Stimulated activated naive CD4-positive, alpha-beta T cell treated with Interleukin-2 at 50 U/mL for 16 hours (primary cell): ENCODE measurements at regions not wholly inside any gene's neighbourhood (a gene's known extent, or its start where the extent isn't known, plus 50 kb on each side); places are given as distances from the start of the nearest gene placed in this dataset.
"Not testable (repeated sequence)": the region's sequence is repeated elsewhere in the genome, so short reads cannot be mapped to it uniquely, and the experiment has no call there.

Experiments used
- DNase-seq: peaks from one replicate; lab custom pipeline; 2025; lab: John Stamatoyannopoulos, UW

DNA sequence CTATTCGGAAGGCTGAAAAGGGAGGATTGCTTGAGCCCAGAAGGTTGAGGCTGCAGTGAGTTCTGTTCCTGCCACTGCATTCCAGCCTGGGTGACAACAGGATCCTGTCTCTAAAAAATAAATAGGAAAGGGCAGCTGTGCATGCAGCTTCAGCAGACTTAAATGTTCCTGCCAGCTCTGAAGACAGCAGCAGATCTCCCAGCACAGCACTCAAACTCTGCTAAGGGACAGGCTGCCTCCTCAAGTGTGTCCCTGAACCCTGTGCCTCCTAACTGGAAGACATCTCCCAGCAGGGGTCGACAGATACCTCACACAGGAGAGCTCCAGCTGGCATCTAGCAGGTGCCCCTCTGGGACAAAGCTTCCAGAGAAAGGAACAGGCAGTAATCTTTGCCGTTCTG is 117.9 kb downstream of the CXCL12 start:
- DNase-seq = no peak

GRCh38 chr10:44264244-44264643 is 120.7 kb downstream of the CXCL12 start:
- no peak for DNase-seq

DNA sequence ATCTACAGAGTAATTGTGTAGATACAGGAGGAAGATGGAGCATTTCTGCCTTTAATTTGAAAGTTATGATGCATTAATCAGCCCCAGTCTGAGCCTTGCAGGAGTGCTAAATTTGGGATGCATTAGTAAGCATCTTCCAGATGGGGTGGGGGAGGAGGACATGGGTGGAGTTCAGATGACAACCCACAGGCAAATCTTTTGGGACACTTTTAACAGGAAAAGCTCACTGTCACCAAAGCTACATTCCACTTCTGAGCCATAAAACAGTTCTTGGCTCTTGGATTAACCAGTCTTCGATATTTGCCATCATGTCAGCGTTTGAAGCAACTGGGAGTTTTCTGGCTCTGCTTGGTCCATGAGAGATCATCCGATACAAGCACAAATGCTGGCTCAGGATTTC is 121.1 kb downstream of the CXCL12 start:
- DNase-seq = no peak

DNA sequence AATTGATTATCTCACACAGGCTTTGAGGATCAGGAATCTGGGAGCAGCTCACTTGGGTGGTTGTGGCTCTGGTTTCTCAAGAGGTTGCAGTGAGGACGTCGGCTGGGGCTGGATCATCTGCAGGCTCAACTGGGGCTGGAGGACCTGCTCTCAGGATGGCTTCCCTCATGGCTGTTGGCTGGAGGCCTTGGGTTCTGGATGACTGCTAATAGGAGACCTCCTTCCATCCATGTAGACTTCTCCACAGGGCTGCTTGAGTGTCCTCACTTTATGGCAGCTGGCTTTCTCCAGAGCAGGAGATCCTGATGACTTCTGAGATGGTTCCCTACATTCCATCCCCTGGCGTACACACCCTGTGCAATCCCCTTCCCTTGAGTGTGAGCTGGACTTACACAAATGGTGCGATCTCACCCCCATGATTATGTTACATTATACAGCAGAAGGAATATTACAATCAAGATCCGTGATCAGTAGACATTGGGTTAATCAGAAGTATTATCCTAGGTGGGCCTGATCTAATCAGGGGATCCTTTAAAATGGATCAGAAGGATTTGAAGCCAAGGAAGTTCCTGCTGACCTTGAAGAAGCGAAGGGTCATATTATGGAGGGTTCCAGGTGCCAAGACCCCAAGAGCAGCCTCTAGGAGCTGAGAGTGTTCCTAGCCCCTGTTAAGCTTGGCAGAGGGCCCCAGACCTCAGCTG is 122.2 kb downstream of the CXCL12 start:
- no peak for DNase-seq

DNA sequence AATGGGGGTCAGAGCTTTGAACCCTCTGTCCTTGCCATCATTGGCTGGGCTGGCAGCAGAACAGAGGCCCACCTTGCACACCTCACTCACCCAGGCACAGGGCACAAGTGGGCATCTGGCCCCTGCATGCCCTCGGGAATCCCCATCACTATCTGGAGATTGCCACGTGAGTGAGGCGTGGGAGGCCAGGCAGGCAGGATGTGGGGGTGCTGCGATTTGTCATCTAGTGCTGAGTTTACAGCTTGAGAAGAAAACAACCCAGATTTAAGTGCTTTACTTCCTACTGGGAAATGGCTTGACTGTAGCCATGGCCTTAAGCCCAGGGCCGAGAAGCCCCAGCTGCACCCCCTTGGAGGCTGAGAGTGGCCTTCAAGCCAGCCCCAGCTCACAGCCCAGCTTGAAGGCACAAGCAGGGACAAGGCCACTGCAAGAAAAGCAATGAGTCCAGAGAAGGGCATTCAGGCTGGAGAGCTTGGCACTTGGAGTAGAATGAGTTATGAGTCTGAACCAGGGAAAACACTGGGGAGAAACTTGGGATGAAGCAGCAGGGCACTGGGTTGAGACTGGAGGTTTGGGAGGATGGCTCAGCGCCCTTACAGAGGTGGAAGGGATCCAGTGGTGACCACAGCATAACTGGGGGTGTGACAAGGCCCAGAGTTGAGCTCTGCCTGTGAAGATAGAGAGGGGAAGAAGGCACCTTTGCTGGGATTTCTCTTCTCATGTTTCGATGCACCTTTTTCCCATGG is 123.0 kb downstream of the CXCL12 start:
- no peak for DNase-seq

- DNase-seq = no peak
These were observed 123.6 kb downstream of the CXCL12 start for GRCh38 chr10:44261296-44261695.

DNA sequence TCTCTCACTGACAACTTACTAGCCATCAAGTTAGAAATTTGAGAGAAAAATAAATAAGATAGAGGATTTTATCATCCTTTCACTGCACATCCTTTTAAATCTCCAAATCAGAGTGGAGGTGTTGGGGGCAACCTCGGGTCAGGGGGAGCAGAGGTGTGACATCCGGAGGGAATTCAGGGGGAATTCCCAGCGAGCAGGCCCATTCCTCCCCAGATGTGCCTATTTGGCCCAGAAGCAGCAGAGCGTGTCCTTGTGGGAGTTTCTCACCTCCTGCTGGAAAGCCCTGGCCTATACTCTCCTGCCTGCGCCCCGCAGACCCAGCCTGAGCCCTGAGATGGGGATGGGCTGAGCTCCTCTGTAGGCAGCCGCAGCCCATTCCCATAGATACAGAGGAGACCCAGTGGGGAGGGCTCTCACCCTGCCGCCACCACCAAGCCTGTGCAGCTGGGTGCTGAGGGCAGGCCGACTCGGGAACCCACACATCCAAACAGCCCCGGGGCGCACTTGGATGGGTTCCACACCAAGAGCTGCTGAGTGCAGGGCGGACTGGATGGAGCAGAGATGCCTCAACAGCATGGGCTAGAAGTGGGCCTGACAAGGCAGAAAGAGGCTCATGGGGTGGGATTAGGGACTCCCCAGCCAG is 124.5 kb downstream of the CXCL12 start:
- no peak for DNase-seq

DNA sequence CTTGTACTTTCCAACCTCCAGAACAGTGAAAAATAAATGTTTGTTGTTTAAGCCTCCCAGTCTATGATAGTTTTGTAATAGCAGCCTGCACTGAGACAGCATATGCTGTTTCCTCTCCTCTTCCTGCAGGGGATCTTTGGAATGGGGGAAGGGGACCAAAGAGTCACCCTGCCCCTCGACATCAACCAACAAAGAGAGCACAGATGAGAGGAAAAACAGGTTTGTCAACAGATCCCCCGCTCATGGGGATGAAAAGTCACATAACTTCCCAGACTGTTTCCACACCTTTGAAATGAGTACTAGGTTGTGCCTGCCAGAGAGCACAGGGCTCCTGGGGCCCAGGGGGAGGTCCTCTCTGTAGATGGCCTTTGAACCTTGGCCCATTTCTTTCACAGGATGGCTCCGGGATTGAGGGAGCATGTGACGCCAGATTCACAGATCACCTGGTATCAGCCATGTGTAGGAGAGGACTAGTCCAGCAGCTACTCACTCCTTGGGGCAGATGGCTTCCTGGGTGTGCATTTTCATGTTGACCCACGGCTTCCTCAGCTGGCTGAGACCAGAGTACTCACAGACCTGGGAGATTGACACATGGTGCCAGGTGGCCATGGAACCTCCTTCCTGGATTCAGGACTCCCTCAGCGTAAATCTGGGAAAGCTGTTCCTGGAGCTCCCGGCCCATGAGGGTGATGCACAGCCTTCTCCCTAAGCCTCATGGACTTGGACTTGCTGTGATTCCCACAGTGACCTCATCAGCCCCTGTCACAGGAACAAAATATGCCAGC is 125.6 kb downstream of the CXCL12 start:
- DNase-seq = no peak

DNA sequence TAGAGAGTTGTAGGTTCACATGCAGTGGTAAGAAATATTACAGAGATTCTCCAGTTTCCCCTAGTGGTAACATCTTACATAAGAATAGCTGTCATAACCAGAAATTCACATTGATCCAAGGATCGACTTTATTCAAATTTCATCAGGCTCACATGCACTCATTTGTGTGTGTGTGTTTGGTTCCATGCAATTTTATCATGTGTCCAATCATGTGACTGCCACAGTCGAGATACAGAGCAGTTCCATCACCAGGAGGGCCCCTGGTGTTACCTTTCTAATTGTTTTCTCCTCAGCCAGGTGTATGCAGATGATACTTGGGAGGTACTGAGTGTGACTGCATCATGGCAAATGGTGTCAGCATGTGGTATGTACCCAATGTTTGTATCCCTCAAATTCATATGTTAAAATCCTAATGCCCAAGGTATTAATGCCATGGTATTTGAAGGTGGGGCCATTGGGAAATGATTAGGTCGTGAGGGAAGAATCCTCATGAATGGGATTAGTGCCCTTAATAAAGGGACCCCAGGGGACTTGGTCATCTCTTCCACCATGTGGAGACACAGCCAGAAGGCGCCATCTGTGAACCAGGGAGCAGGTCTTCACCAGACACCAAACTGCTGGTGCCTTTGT is 126.3 kb downstream of the CXCL12 start:
- no peak for DNase-seq

- DNase-seq = no peak
These were observed 126.9 kb downstream of the CXCL12 start for GRCh38 chr10:44258019-44258418.

GRCh38 chr10:44253769-44254462 is 131.0 kb downstream of the CXCL12 start:
- DNase-seq = no peak

- not testable (repeated sequence) for DNase-seq
These were observed 132.3 kb downstream of the CXCL12 start for GRCh38 chr10:44252631-44253030.

GRCh38 chr10:44249933-44250332 is 135.0 kb downstream of the CXCL12 start:
- not testable (repeated sequence) for DNase-seq

DNA sequence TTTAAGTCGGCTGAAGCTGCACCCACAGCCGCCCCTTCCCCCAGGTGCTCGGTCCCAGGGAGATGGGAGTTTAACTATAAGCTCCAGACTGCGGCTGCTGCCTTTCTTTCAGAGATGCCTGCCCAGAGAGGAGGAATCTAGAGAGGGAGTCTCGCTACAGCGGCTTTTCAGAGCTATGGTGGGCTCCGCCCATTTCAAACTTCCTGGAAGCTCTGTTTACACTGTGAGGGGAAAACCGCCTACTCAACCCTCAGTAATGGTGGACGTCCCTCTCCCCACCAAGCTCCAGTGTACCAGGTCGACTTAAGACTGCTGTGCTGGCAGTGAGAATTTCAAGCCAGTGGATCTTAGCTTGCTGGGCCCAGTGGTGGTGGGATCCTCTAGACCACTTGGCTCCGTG is 135.4 kb downstream of the CXCL12 start:
- no peak for DNase-seq

- not testable (repeated sequence) for DNase-seq
These were observed 138.2 kb downstream of the CXCL12 start for GRCh38 chr10:44246700-44247099.

GRCh38 chr10:44246287-44246686 is 138.6 kb downstream of the CXCL12 start:
- DNase-seq = not testable (repeated sequence)

- DNase-seq = no peak
These were observed 139.3 kb downstream of the CXCL12 start for GRCh38 chr10:44245601-44245938.

DNA sequence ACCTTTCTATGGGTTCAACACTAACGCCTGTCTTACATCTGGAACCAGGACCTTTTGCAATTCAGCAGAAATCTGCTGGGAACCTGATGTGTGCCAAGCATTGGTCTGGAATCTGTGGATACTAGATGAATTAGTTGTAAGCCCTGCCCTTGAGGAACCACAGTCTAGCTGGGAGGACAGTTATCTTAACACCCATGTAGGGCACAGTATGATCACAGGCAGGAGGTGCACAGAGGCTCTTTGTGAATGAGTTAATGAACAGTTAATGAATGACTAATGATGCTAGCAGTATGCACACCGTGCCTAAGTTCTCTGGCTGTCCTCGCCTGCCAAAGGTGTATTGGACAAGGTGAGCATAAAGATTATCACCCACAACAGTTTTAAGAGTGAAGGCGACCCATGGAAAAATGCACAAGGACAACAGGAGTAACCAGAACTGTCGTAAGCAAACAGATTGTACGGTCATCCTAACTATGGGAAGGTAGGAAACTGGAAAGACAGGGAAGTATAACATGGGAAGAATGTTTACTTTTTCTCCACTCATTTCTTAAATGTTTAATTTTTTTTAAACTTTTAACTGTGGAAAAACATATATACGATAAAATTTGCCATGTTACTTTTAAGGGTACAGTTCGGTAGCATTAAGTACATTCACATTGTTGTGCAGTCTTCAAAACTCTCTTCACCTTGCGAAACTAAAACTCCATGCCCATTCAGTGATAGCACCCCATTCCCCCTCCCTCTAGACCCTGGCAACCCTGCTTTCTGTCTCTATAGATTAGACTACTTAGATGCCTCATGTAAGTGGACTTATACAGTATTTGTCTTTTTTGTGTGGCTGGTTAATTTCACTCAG is 139.9 kb downstream of the CXCL12 start:
- no peak for DNase-seq

- DNase-seq = no peak
These were observed 140.9 kb downstream of the CXCL12 start for GRCh38 chr10:44243851-44244510.

GRCh38 chr10:44242826-44243225 is 142.1 kb downstream of the CXCL12 start:
- DNase-seq = no peak
